CD4-positive, CD25-positive, alpha-beta regulatory T cell (primary cell): ENCODE measurements at regions not wholly inside any gene's neighbourhood (a gene's known extent, or its start where the extent isn't known, plus 50 kb on each side); places are given as distances from the start of the nearest gene placed in this dataset.

Source experiments
- ATAC-seq, 2 donors: fragments of 150-1000 bp; cut with Tn5 transposase; one replicate each; pipeline ENCODE4 v1.10.0; 2021; ENCODE audit warnings: low read depth in 2 of 2, moderate number of reproducible peaks in 2 of 2, moderate library complexity in 1 of 2
- DNase-seq, 3 donors: peaks; one replicate each; pipeline versions ENCODE4 v3.0.0 to v3.0.0-alpha.2; 2012 to 2022; ENCODE audit warnings: mixed read lengths in 1 of 3
- H3K27ac ChIP-seq: one replicate; pipeline ENCODE4 v1.7.0; 2013; ENCODE audit warnings: mild to moderate bottlenecking, low read length; ENCODE audit not compliant: insufficient read depth, poor library complexity, severe bottlenecking
- H3K27me3 ChIP-seq: one replicate; pipeline ENCODE4 v1.7.0; 2013; ENCODE audit warnings: low read length; ENCODE audit not compliant: control insufficient read depth, insufficient read depth
- H3K36me3 ChIP-seq: one replicate; pipeline ENCODE4 v1.7.0; 2013; ENCODE audit warnings: mild to moderate bottlenecking, low read length, moderate library complexity; ENCODE audit not compliant: control insufficient read depth, insufficient read depth
- H3K4me1 ChIP-seq: 2 replicates; pipeline ENCODE4 v1.7.0; 2013; ENCODE audit warnings: mild to moderate bottlenecking, low read length; ENCODE audit not compliant: insufficient read depth, control insufficient read depth, poor library complexity, severe bottlenecking
- H3K4me3 ChIP-seq: one replicate; pipeline ENCODE4 v1.7.0; 2013; ENCODE audit warnings: low read depth, mild to moderate bottlenecking, low read length, moderate library complexity
- H3K9me3 ChIP-seq, 2 experiments: 1 replicate in 1 of 2; 2 replicates in 1 of 2; pipeline ENCODE4 v1.7.0; 2013; ENCODE audit warnings: low read length in 2 of 2, mild to moderate bottlenecking in 1 of 2, moderate library complexity in 1 of 2; ENCODE audit not compliant: control insufficient read depth in 2 of 2
- H3K27ac Mint-ChIP-seq, 3 donors: one replicate each; pipeline ENCODE4 v1.8.0; 2020 to 2022; ENCODE audit warnings: mild to moderate bottlenecking in 3 of 3, mixed read lengths in 3 of 3, moderate library complexity in 2 of 3
- H3K27me3 Mint-ChIP-seq: one replicate; pipeline ENCODE4 v1.8.0; 2022; ENCODE audit warnings: mild to moderate bottlenecking, mixed read lengths
- H3K36me3 Mint-ChIP-seq: one replicate; pipeline ENCODE4 v1.8.0; 2020; ENCODE audit warnings: mixed read lengths
- H3K4me1 Mint-ChIP-seq, 4 donors: one replicate each; pipeline ENCODE4 v1.8.0; 2020 to 2022; ENCODE audit warnings: mixed read lengths in 4 of 4, mild to moderate bottlenecking in 1 of 4
- H3K4me3 Mint-ChIP-seq, 4 donors: one replicate each; pipeline ENCODE4 v1.8.0; 2020 to 2022; ENCODE audit warnings: mild to moderate bottlenecking in 4 of 4, mixed read lengths in 4 of 4, moderate library complexity in 3 of 4
- H3K9me3 Mint-ChIP-seq, 7 donors: one replicate each; pipeline ENCODE4 v1.8.0; 2020 to 2022; ENCODE audit warnings: mixed read lengths in 7 of 7, mild to moderate bottlenecking in 3 of 7, moderate library complexity in 2 of 7

- Mint-ChIP-seq H3K4me3 (no peak overlapping the region), H3K27me3 (peaks cover 12% of the 10 kb centered on the region), H3K27ac (peak overlapping the region in 1 of 3 donors; percentile 35), H3K9me3 (peaks cover 0 to 3% (median 0%) of the 10 kb centered on the region in 7 donors), H3K36me3 (no peaks in the 10 kb centered on the region), H3K4me1 (peaks cover 30 to 58% (median 51%) of the 10 kb centered on the region in 4 donors)
- no peak for ATAC-seq
- Histone ChIP-seq H3K4me1 (peaks cover 28% of the 10 kb centered on the region), H3K27me3 (no peaks in the 10 kb centered on the region), H3K36me3 (no peaks in the 10 kb centered on the region), H3K4me3 (no peak overlapping the region), H3K9me3 (no peaks in the 10 kb centered on the region), H3K27ac (no peak overlapping the region)
- DNase-seq: no peak
These were observed 157.2 kb upstream of the TBL1XR1 start for GRCh38 chr3:177354466-177354865.

GRCh38 chr3:177356113-177356512 lies 158.8 kb upstream of the TBL1XR1 start:
- Mint-ChIP-seq H3K4me3 (peak overlapping the region in 1 of 4 donors; percentile 93), H3K27me3 (peaks cover 27% of the 10 kb centered on the region), H3K27ac (peak overlapping the region in 1 of 3 donors; percentile 4), H3K36me3 (no peaks in the 10 kb centered on the region), H3K4me1 (peaks cover 37 to 61% (median 52%) of the 10 kb centered on the region in 4 donors), H3K9me3 (peaks cover 0 to 3% (median 0%) of the 10 kb centered on the region in 7 donors)
- H3K9me3 ChIP-seq: no peaks in the 10 kb centered on the region
- H3K27ac ChIP-seq: no peak overlapping the region
- ATAC-seq: no peak
- DNase-seq: no peak
- peaks cover 45% of the 10 kb centered on the region for H3K4me1 ChIP-seq
- no peaks in the 10 kb centered on the region for H3K36me3 ChIP-seq
- H3K27me3 ChIP-seq: no peaks in the 10 kb centered on the region
- H3K4me3 ChIP-seq: no peak overlapping the region

GRCh38 chr3:177356952-177357351 lies 159.7 kb upstream of the TBL1XR1 start:
- Histone ChIP-seq H3K9me3 (no peaks in the 10 kb centered on the region), H3K4me1 (peaks cover 50% of the 10 kb centered on the region), H3K4me3 (no peak overlapping the region), H3K36me3 (no peaks in the 10 kb centered on the region), H3K27me3 (no peaks in the 10 kb centered on the region), H3K27ac (no peak overlapping the region)
- Mint-ChIP-seq H3K27ac (peak overlapping the region in 2 of 3 donors; percentile 91 to 99), H3K9me3 (peaks cover 0 to 3% (median 0%) of the 10 kb centered on the region in 7 donors), H3K4me1 (peaks cover 33 to 62% (median 51%) of the 10 kb centered on the region in 4 donors), H3K36me3 (no peaks in the 10 kb centered on the region), H3K4me3 (peak overlapping the region in 1 of 4 donors; percentile 93), H3K27me3 (peaks cover 27% of the 10 kb centered on the region)
- ATAC-seq (no peak), DNase-seq (no peak)

- peak overlapping the region; percentile 90 to 97 (median 94) for H3K4me3 Mint-ChIP-seq
- peaks cover 31 to 62% (median 48%) of the 10 kb centered on the region in 4 donors for H3K4me1 Mint-ChIP-seq
- Histone ChIP-seq H3K4me3 (no peak overlapping the region), H3K27me3 (no peaks in the 10 kb centered on the region), H3K4me1 (peaks cover 49% of the 10 kb centered on the region), H3K27ac (peak overlapping the region; percentile 98), H3K36me3 (no peaks in the 10 kb centered on the region), H3K9me3 (no peaks in the 10 kb centered on the region)
- H3K9me3 Mint-ChIP-seq: peaks cover 0 to 3% (median 0%) of the 10 kb centered on the region in 7 donors
- H3K36me3 Mint-ChIP-seq: no peaks in the 10 kb centered on the region
- no peak for ATAC-seq
- peaks cover 27% of the 10 kb centered on the region for H3K27me3 Mint-ChIP-seq
- H3K27ac Mint-ChIP-seq: peak overlapping the region; percentile 91 to 99 (median 99)
- DNase-seq: peak in 1 of 3 donors; percentile 60
These were observed 160.2 kb upstream of the TBL1XR1 start for GRCh38 chr3:177357352-177358090.

- Histone ChIP-seq H3K27ac (peak overlapping the region; percentile 98), H3K4me1 (peaks cover 49% of the 10 kb centered on the region), H3K27me3 (no peaks in the 10 kb centered on the region), H3K36me3 (no peaks in the 10 kb centered on the region), H3K9me3 (no peaks in the 10 kb centered on the region), H3K4me3 (peak overlapping the region; percentile 60)
- H3K4me1 Mint-ChIP-seq: peaks cover 26 to 62% (median 50%) of the 10 kb centered on the region in 4 donors
- no peaks in the 10 kb centered on the region for H3K36me3 Mint-ChIP-seq
- peak overlapping the region; percentile 91 to 99 (median 99) for H3K27ac Mint-ChIP-seq
- ATAC-seq (no peak), DNase-seq (peak; percentile 11 to 76 (median 29))
- H3K4me3 Mint-ChIP-seq: peak overlapping the region; percentile 90 to 97 (median 94)
- peaks cover 0 to 3% (median 0%) of the 10 kb centered on the region in 7 donors for H3K9me3 Mint-ChIP-seq
- H3K27me3 Mint-ChIP-seq: peaks cover 27% of the 10 kb centered on the region
These were observed 161.1 kb upstream of the TBL1XR1 start for GRCh38 chr3:177358091-177358976.

- H3K27ac Mint-ChIP-seq: peak overlapping the region; percentile 98 to 99 (median 99)
- H3K36me3 Mint-ChIP-seq: no peaks in the 10 kb centered on the region
- peak; percentile 28 to 30 for ATAC-seq
These were observed 161.8 kb upstream of the TBL1XR1 start for GRCh38 chr3:177358977-177359592.

More at GRCh38 chr3:177358977-177359592, 161.8 kb upstream of the TBL1XR1 start:
- peaks cover 0 to 3% (median 0%) of the 10 kb centered on the region in 7 donors for H3K9me3 Mint-ChIP-seq
- Histone ChIP-seq H3K27ac (peak overlapping the region; percentile 98), H3K27me3 (no peaks in the 10 kb centered on the region), H3K36me3 (no peaks in the 10 kb centered on the region), H3K4me3 (peak overlapping the region; percentile 70), H3K4me1 (peaks cover 49% of the 10 kb centered on the region), H3K9me3 (no peaks in the 10 kb centered on the region)
- H3K4me3 Mint-ChIP-seq: peak overlapping the region; percentile 90 to 97 (median 94)
- peaks cover 27% of the 10 kb centered on the region for H3K27me3 Mint-ChIP-seq
- peaks cover 26 to 62% (median 50%) of the 10 kb centered on the region in 4 donors for H3K4me1 Mint-ChIP-seq
- peak in 2 of 3 donors; percentile 9 to 73 for DNase-seq
